Thoracic aorta (tissue), 2 donors: ENCODE measurements at regions not wholly inside any gene's neighbourhood (a gene's known extent, or its start where the extent isn't known, plus 50 kb on each side); places are given as distances from the start of the nearest gene placed in this dataset.

Source experiments
- ATAC-seq: fragments of 150-250 bp; one replicate; pipeline ENCODE4 v1.8.0; 2017; ENCODE audit warnings: low read depth; ENCODE audit not compliant: insufficient number of reproducible peaks, low FRiP score
- DNase-seq: peaks from one replicate; pipeline ENCODE4 v3.0.0-alpha.2; 2020; ENCODE audit warnings: low spot score
- H3K27ac ChIP-seq, 2 donors: fragments of 200-600 bp; sonication (generic); 1 replicate in 1 of 2; 2 replicates in 1 of 2; pipeline ENCODE4 v1.5.1; 2016; ENCODE audit warnings: mild to moderate bottlenecking in 2 of 2, moderate library complexity in 2 of 2
- H3K27me3 ChIP-seq: fragments of 200-600 bp; sonication (generic); replicated peaks from 2 replicates; pipeline ENCODE4 v1.6.0; 2016; ENCODE audit warnings: mild to moderate bottlenecking; ENCODE audit not compliant: insufficient read depth
- H3K36me3 ChIP-seq: fragments of 200-600 bp; sonication (generic); one replicate; pipeline ENCODE4 v1.5.1; 2016
- H3K4me1 ChIP-seq, 2 donors: fragments of 200-600 bp; sonication (generic); 1 replicate in 1 of 2; 2 replicates in 1 of 2; pipeline versions ENCODE4 v1.5.1 to v1.6.0; 2016; ENCODE audit warnings: low read depth in 2 of 2, mild to moderate bottlenecking in 1 of 2; ENCODE audit not compliant: control insufficient read depth in 1 of 2
- H3K4me3 ChIP-seq: fragments of 200-600 bp; sonication (generic); 2 replicates; pipeline ENCODE4 v1.5.1; 2016; ENCODE audit warnings: mild to moderate bottlenecking
- H3K9me3 ChIP-seq: fragments of 200-600 bp; sonication (generic); 2 replicates; pipeline ENCODE4 v1.5.1; 2016
- CTCF ChIP-seq: fragments of 200-600 bp; sonication (generic); IDR thresholded peaks from one replicate; pipeline ENCODE4 v1.5.1; 2019; ENCODE audit warnings: antibody characterized with exemption

- Histone ChIP-seq H3K4me3 (no peak overlapping the region), H3K4me1 (no peaks in the 10 kb centered on the region), H3K27ac (no peak overlapping the region), H3K27me3 (no peaks in the 10 kb centered on the region), H3K36me3 (no peaks in the 10 kb centered on the region), H3K9me3 (no peaks in the 10 kb centered on the region)
- ATAC-seq: no peak
- DNase-seq: no peak
- no peak for TF ChIP-seq CTCF
Measured at GRCh38 chr2:238505892-238506280, 79.2 kb downstream of the ASB1 start.

GRCh38 chr2:238506371-238507068 lies 79.8 kb downstream of the ASB1 start:
- Histone ChIP-seq H3K27ac (no peak overlapping the region), H3K36me3 (no peaks in the 10 kb centered on the region), H3K9me3 (no peaks in the 10 kb centered on the region), H3K4me1 (no peaks in the 10 kb centered on the region), H3K27me3 (no peaks in the 10 kb centered on the region), H3K4me3 (no peak overlapping the region)
- ATAC-seq (no peak), DNase-seq (no peak)
- no peak for TF ChIP-seq CTCF

- no peak overlapping the region for H3K4me3 ChIP-seq
- no peak for ATAC-seq
- no peaks in the 10 kb centered on the region for H3K4me1 ChIP-seq
Measured at GRCh38 chr2:238507836-238508235, 81.1 kb downstream of the ASB1 start.

GRCh38 chr2:238509151-238509835 lies 82.6 kb downstream of the ASB1 start:
- no peak overlapping the region for H3K27ac ChIP-seq
- no peak for ATAC-seq
- no peak for TF ChIP-seq CTCF

More at GRCh38 chr2:238507836-238508235, 81.1 kb downstream of the ASB1 start:
- Histone ChIP-seq H3K9me3 (no peaks in the 10 kb centered on the region), H3K27me3 (no peaks in the 10 kb centered on the region), H3K27ac (no peak overlapping the region), H3K36me3 (no peaks in the 10 kb centered on the region)
- no peak for TF ChIP-seq CTCF
- no peak for DNase-seq

GRCh38 chr2:238509903-238510302 lies 83.2 kb downstream of the ASB1 start:
- no peak overlapping the region for H3K4me3 ChIP-seq
- DNase-seq: no peak
- H3K4me1 ChIP-seq: no peaks in the 10 kb centered on the region
- H3K27me3 ChIP-seq: no peaks in the 10 kb centered on the region
- H3K9me3 ChIP-seq: no peaks in the 10 kb centered on the region
- TF ChIP-seq CTCF: no peak
- ATAC-seq: no peak
- H3K27ac ChIP-seq: no peak overlapping the region
- H3K36me3 ChIP-seq: no peaks in the 10 kb centered on the region

More at GRCh38 chr2:238509151-238509835, 82.6 kb downstream of the ASB1 start:
- DNase-seq: no peak
- Histone ChIP-seq H3K27me3 (no peaks in the 10 kb centered on the region), H3K4me3 (no peak overlapping the region), H3K36me3 (no peaks in the 10 kb centered on the region), H3K9me3 (no peaks in the 10 kb centered on the region), H3K4me1 (no peaks in the 10 kb centered on the region)
